ENCODE measurements at regions not wholly inside any gene's neighbourhood (a gene's known extent, or its start where the extent isn't known, plus 50 kb on each side); places are given as distances from the start of the nearest gene placed in this dataset.

DNA sequence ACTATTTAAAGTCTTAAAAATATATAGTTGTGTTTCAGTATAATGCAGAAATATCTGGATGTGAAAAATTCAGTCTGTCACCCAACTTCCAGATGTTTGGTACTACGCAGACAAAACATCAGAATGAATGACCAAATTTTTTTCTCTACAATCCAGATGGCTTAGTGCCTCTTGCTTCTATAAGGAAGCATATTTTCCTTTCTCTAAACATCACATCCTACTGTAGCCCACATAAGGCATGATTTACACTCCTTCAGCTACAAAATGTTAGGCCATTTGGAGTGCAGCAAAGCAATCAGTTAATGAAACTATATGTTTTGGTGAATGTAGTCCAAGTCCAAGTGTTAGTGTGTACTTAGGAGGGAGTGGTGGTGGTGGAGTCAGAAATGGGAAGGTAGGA lies 162.9 kb upstream of the SIX2 start:
- ChIA-PET CTCF (no interaction called here), POLR2A (no interaction called here)
- DNase-seq (ENCODE audit: extremely low spot score): no peak
- no peak for TF ChIP-seq SP1 (IDR thresholded peaks at IDR 0.05)
- no peak for TF ChIP-seq ELF4 (IDR thresholded peaks at IDR 0.05)
- no peak for TF ChIP-seq NFRKB (IDR thresholded peaks at IDR 0.05)
- TF ChIP-seq ZNF384 (IDR thresholded peaks at IDR 0.05): no peak
- TF ChIP-seq, protein P1, sequence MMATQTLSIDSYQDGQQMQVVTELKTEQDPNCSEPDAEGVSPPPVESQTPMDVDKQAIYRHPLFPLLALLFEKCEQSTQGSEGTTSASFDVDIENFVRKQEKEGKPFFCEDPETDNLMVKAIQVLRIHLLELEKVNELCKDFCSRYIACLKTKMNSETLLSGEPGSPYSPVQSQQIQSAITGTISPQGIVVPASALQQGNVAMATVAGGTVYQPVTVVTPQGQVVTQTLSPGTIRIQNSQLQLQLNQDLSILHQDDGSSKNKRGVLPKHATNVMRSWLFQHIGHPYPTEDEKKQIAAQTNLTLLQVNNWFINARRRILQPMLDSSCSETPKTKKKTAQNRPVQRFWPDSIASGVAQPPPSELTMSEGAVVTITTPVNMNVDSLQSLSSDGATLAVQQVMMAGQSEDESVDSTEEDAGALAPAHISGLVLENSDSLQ (IDR thresholded peaks at IDR 0.05): no peak
- no peak for TF ChIP-seq FOXM1 (IDR thresholded peaks at IDR 0.05; ENCODE audit: borderline replicate concordance)
- TF ChIP-seq CTBP1 (IDR thresholded peaks at IDR 0.05; ENCODE audit: borderline replicate concordance): no peak
- no peak for TF ChIP-seq L3MBTL2 (conservative IDR thresholded peaks at IDR 0.05)
- no peak for TF ChIP-seq BHLHE40 (IDR thresholded peaks at IDR 0.05; ENCODE audit: borderline replicate concordance)
- no peak for TF ChIP-seq SUZ12 (IDR thresholded peaks at IDR 0.05)
- no peak for TF ChIP-seq FOXK2 (IDR thresholded peaks at IDR 0.05)
- TF ChIP-seq TARDBP (IDR thresholded peaks at IDR 0.05): no peak
- TF ChIP-seq FOXA1 (IDR thresholded peaks at IDR 0.05): no peak
- TF ChIP-seq HDGF (IDR thresholded peaks at IDR 0.05; ENCODE audit: borderline replicate concordance): no peak
- TF ChIP-seq ARNT (IDR thresholded peaks at IDR 0.05): no peak
- no peak for TF ChIP-seq LEF1 (IDR thresholded peaks at IDR 0.05; ENCODE audit: borderline replicate concordance)

DNA sequence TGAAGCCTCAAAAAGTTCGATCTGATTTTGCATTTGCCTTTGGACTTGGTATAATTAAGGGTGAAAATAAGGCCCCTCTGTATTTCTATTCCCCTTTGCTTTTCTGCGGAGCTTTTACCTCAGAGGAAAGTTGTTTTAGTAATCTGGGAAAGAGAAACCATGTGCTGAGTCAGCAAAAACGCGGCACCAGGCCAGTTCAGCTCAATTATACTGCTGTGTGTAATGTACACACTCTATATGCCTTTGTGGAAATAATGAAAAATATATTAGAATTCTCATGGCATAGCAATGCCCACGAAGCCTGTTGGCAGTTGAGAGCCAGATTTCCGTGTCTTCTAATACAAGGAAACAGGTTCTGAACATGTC lies 161.9 kb upstream of the SIX2 start:
- no peak for DNase-seq (ENCODE audit: extremely low spot score)
- CTCF ChIA-PET: interaction anchor here (0.8 kb wide), 1 partner anchor 195 kb away, joined by 3 read pairs; no protein-coding TSS in a partner anchor
- POLR2A ChIA-PET: no interaction called here
- TF ChIP-seq HDGF (IDR thresholded peaks at IDR 0.05; ENCODE audit: borderline replicate concordance): no peak
- no peak for TF ChIP-seq L3MBTL2 (conservative IDR thresholded peaks at IDR 0.05)
- TF ChIP-seq FOXA1 (IDR thresholded peaks at IDR 0.05): no peak
- no peak for TF ChIP-seq CTBP1 (IDR thresholded peaks at IDR 0.05; ENCODE audit: borderline replicate concordance)
- no peak for TF ChIP-seq NFRKB (IDR thresholded peaks at IDR 0.05)
- TF ChIP-seq LEF1 (IDR thresholded peaks at IDR 0.05; ENCODE audit: borderline replicate concordance): no peak
- TF ChIP-seq BHLHE40 (IDR thresholded peaks at IDR 0.05; ENCODE audit: borderline replicate concordance): no peak
- TF ChIP-seq TARDBP (IDR thresholded peaks at IDR 0.05): no peak
- TF ChIP-seq SUZ12 (IDR thresholded peaks at IDR 0.05): no peak
- TF ChIP-seq ELF4 (IDR thresholded peaks at IDR 0.05): no peak
- no peak for TF ChIP-seq FOXK2 (IDR thresholded peaks at IDR 0.05)
- TF ChIP-seq SP1 (IDR thresholded peaks at IDR 0.05): no peak
- no peak for TF ChIP-seq ZNF384 (IDR thresholded peaks at IDR 0.05)
- TF ChIP-seq, protein P1 (IDR thresholded peaks at IDR 0.05): no peak
- no peak for TF ChIP-seq ARNT (IDR thresholded peaks at IDR 0.05)
- no peak for TF ChIP-seq FOXM1 (IDR thresholded peaks at IDR 0.05; ENCODE audit: borderline replicate concordance)

DNA sequence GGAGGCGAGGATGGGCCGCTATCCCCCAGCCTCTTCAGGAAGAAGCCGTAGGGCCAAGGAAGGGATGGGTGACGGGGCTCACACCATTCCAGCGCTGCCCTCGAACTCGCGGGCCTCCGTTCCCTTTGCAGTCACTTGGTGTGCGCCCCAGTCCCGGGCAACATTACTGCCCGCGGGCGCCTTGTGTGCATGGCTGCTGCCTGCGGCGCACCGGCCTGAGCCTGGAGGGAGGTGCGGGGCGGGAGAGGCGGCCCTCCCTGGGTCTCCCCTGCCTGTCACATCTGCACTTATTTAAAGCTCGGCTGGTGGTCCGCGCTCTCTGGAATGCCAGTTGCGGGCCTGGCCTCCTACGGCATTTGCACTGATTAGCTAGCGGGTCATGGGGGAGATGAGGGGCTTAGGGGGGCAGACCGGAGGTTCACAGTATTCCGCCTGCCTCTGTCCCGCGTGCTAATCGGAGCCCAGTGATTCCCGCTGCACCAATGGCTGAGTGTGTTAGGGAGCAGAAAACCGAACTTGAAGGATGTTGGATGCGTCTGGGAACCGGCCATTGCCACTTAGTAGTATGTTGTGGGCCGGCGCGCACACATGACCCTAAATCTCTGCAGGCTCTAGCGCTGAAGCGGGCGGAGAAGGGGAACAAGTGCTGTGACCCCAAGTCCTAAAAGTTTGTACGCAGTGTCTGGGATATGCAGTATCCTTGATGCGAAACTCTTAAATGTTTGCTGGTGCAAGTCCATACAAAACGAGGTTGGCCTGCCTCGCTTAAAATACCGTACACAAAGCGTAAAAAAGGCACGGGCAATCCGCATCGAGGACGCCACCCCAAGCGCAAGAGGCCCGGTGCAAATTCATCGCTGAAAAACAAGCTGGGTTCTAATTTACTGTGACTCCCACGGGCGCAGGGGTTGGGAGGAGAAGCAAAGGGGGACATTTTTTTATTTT lies 161.2 kb upstream of the SIX2 start:
- TF ChIP-seq SUZ12 (IDR thresholded peaks at IDR 0.05): no peak
- no peak for TF ChIP-seq BHLHE40 (IDR thresholded peaks at IDR 0.05; ENCODE audit: borderline replicate concordance)
- no peak for TF ChIP-seq FOXM1 (IDR thresholded peaks at IDR 0.05; ENCODE audit: borderline replicate concordance)
- no peak for TF ChIP-seq FOXA1 (IDR thresholded peaks at IDR 0.05)
- TF ChIP-seq HDGF (IDR thresholded peaks at IDR 0.05; ENCODE audit: borderline replicate concordance): no peak
- TF ChIP-seq L3MBTL2 (conservative IDR thresholded peaks at IDR 0.05): no peak
- TF ChIP-seq ARNT (IDR thresholded peaks at IDR 0.05): no peak
- no peak for TF ChIP-seq ELF4 (IDR thresholded peaks at IDR 0.05)
- TF ChIP-seq SP1 (IDR thresholded peaks at IDR 0.05): no peak
- no peak for TF ChIP-seq NFRKB (IDR thresholded peaks at IDR 0.05)
- TF ChIP-seq FOXK2 (IDR thresholded peaks at IDR 0.05): no peak
- TF ChIP-seq, protein P1 (IDR thresholded peaks at IDR 0.05): no peak
- TF ChIP-seq TARDBP (IDR thresholded peaks at IDR 0.05): no peak
- no peak for TF ChIP-seq CTBP1 (IDR thresholded peaks at IDR 0.05; ENCODE audit: borderline replicate concordance)
- TF ChIP-seq LEF1 (IDR thresholded peaks at IDR 0.05; ENCODE audit: borderline replicate concordance): no peak
- no peak for TF ChIP-seq ZNF384 (IDR thresholded peaks at IDR 0.05)
- no peak for DNase-seq (ENCODE audit: extremely low spot score)
- CTCF ChIA-PET: interaction anchor here (0.8 kb wide), 2 partner anchors 189 to 196 kb away, joined by 3 read pairs; no protein-coding TSS in a partner anchor
- POLR2A ChIA-PET: interaction anchor here (1.3 kb wide), 1 partner anchor 441 kb away, joined by 3 read pairs; the partner anchor contains the start of gene SRBD1

DNA sequence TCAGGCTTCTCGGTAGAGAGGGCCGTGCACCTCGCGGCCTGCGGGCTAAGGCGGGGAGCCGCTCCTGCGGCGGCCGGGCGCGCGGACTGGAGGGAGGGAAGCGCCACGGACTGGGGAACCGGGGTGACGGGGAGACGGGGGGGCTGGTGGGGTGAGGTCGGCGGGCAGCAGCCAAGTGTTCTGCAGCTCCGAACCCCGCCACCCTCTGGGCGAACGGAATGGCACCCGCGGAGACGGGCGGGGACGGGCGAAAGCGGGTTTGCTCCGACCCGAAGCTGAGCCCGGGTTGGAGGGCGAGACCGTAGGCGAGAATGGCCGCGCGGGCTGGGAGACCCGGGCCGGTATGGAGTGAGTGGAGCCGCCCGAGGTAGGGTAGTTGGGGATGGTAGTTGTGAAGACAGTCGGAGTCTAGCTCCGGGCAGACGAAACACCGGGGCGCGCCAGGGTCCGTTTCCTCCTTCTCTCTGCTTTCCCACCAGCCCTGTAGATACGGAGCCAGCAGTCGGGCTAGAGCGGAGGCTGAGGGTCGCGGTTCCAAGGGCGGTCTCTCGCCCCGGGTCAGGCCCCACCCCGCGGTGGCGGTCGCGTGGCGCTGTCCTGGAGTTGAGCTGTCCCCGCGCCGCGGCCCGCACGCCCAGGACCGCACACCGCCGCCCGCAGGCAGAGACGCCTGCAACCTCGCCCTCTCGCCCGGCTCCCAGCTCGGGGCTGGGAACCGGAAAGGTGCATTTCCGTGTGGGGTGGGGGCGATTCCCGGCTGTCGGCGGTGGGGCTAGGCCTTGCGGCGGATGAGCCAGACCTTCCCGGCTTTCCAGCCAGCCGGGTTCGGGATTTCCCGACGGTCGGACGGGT lies 160.3 kb upstream of the SIX2 start:
- POLR2A ChIA-PET: interaction anchor here (1.3 kb wide), 1 partner anchor 442 kb away, joined by 3 read pairs; the partner anchor contains the start of gene SRBD1
- CTCF ChIA-PET: interaction anchor here (0.6 to 0.8 kb wide), 2 partner anchors 18 to 188 kb away, joined by 3 read pairs; no protein-coding TSS in a partner anchor
- DNase-seq (ENCODE audit: extremely low spot score): peak; percentile 30
- TF ChIP-seq, protein P1 (IDR thresholded peaks at IDR 0.05): no peak
- TF ChIP-seq FOXM1 (IDR thresholded peaks at IDR 0.05; ENCODE audit: borderline replicate concordance): no peak
- TF ChIP-seq BHLHE40 (IDR thresholded peaks at IDR 0.05; ENCODE audit: borderline replicate concordance): no peak
- TF ChIP-seq TARDBP (IDR thresholded peaks at IDR 0.05): no peak
- no peak for TF ChIP-seq SUZ12 (IDR thresholded peaks at IDR 0.05)
- TF ChIP-seq ARNT (IDR thresholded peaks at IDR 0.05): no peak
- TF ChIP-seq L3MBTL2 (conservative IDR thresholded peaks at IDR 0.05): peak; percentile 31; the same call in 1 of the 2 replicates
- TF ChIP-seq ELF4 (IDR thresholded peaks at IDR 0.05): no peak
